Gastroesophageal sphincter (tissue), 3 donors: ENCODE measurements at regions not wholly inside any gene's neighbourhood (a gene's known extent, or its start where the extent isn't known, plus 50 kb on each side); places are given as distances from the start of the nearest gene placed in this dataset.

Experiments used
- CTCF ChIP-seq, 4 experiments: fragments of 200-600 bp in 2 of 4; fragments of 450-650 bp in 2 of 4; sonication (generic) in 1 of 4; IDR thresholded peaks; one replicate each; pipeline ENCODE4 v1.5.1; 2017 to 2019; ENCODE audit warnings: antibody characterized with exemption in 4 of 4, mild to moderate bottlenecking in 2 of 4, moderate library complexity in 2 of 4
- EP300 ChIP-seq: sonication (generic); formaldehyde crosslinking; IDR thresholded peaks from one replicate; pipeline ENCODE4 v1.6.1; 2017; ENCODE audit warnings: antibody characterized with exemption, mild to moderate bottlenecking
- POLR2A ChIP-seq, 2 donors: fragments of 450-650 bp; IDR thresholded peaks; one replicate each; pipeline ENCODE4 v1.6.1; 2017; ENCODE audit warnings: antibody characterized with exemption in 2 of 2, mild to moderate bottlenecking in 2 of 2, moderate library complexity in 1 of 2
- POLR2AphosphoS5 ChIP-seq: sonication (generic); formaldehyde crosslinking; IDR thresholded peaks from one replicate; pipeline ENCODE4 v1.6.1; 2017; ENCODE audit warnings: antibody characterized with exemption

GRCh38 chr20:22722811-22723210, 138.4 kb upstream of the FOXA2 start:
- no peak for TF ChIP-seq CTCF (IDR thresholded peaks at IDR 0.05)
- no peak for TF ChIP-seq EP300
- no peak for TF ChIP-seq POLR2A (IDR thresholded peaks at IDR 0.05)
- no peak for TF ChIP-seq POLR2AphosphoS5
